ENCODE measurements at regions not wholly inside any gene's neighbourhood (a gene's known extent, or its start where the extent isn't known, plus 50 kb on each side); places are given as distances from the start of the nearest gene placed in this dataset.

GRCh38 chr1:166368030-166368429 lies 201.2 kb upstream of the FAM78B start:
- no peak for FAIRE-seq
- Histone ChIP-seq H3K23me2 (ENCODE audit: low read depth, low read length) (no peaks in the 10 kb centered on the region), H3K56ac (replicated peaks; ENCODE audit: insufficient read length, low read depth, low read length) (no peak overlapping the region), H3K36me3 (ENCODE audit: control insufficient read depth in 2 of 4, insufficient read depth in 4 of 4, low read length in 3 of 4) (no peaks in the 10 kb centered on the region), H3K9ac (replicated peaks in 1 of 4; ENCODE audit: extremely low read depth in 1 of 4, low read depth in 3 of 4, low read length in 3 of 4) (no peak overlapping the region), H2BK15ac (ENCODE audit: low read length) (no peak overlapping the region), H4K5ac (ENCODE audit: insufficient read length, low read depth, low read length) (no peak overlapping the region), H2BK5ac (ENCODE audit: low read depth, low read length) (no peak overlapping the region), H3K23ac (ENCODE audit: insufficient read length) (no peak overlapping the region), H3K4me3 (ENCODE audit: extremely low read depth in 1 of 4, insufficient read depth in 2 of 4, low read depth in 3 of 4, low read length in 4 of 4) (no peak overlapping the region), H4K20me1 (replicated peaks in 1 of 2; ENCODE audit: control insufficient read depth in 1 of 2, insufficient read depth in 2 of 2, low read length in 2 of 2) (no peaks in the 10 kb centered on the region), H3K4me1 (replicated peaks in 1 of 4; ENCODE audit: control insufficient read depth in 3 of 4, insufficient read depth in 4 of 4, low read length in 3 of 4) (no peaks in the 10 kb centered on the region), H4K8ac (ENCODE audit: extremely low read depth, insufficient read depth, low read length) (no peak overlapping the region), H2BK120ac (replicated peaks; ENCODE audit: low read depth, low read length) (no peak overlapping the region), H2BK20ac (ENCODE audit: low read length) (no peak overlapping the region), H3K27me3 (replicated peaks in 1 of 4; ENCODE audit: control insufficient read depth in 3 of 4, extremely low read depth in 1 of 4, insufficient read depth in 3 of 4, low read length in 3 of 4) (no peaks in the 10 kb centered on the region), H3K14ac (ENCODE audit: insufficient read length) (no peak overlapping the region), H2AK5ac (ENCODE audit: low read depth, low read length) (no peak overlapping the region), H3K4me2 (ENCODE audit: insufficient read depth in 1 of 2, low read depth in 2 of 2, low read length in 2 of 2) (no peak overlapping the region), H3K18ac (ENCODE audit: extremely low read depth, low read length) (no peak overlapping the region), H2AFZ (ENCODE audit: low read length) (no peak overlapping the region), H3K79me1 (ENCODE audit: low read depth, low read length) (no peaks in the 10 kb centered on the region), H2BK12ac (ENCODE audit: low read depth, low read length) (no peak overlapping the region), H3K79me2 (ENCODE audit: control insufficient read depth in 1 of 2, insufficient read depth in 2 of 2, low read length in 2 of 2) (no peaks in the 10 kb centered on the region), H4K91ac (replicated peaks; ENCODE audit: insufficient read length, low read length) (no peak overlapping the region), H3K4ac (replicated peaks; ENCODE audit: insufficient read length, low read depth, low read length) (no peak overlapping the region), H3K27ac (ENCODE audit: low read depth, low read length) (no peak overlapping the region), H3K9me3 (ENCODE audit: insufficient read depth in 2 of 2, low read depth in 1 of 2, low read length in 1 of 2) (no peaks in the 10 kb centered on the region)
- DNase-seq (ENCODE audit: low read depth in 1 of 2, low spot score in 2 of 2): no peak
- ChIA-PET POLR2A (ENCODE audit: partially characterized antibody) (no interaction called here), CTCF (ENCODE audit: partially characterized antibody) (interaction anchor here (1.5 kb wide), 1 partner anchor 13 kb away, joined by 4 read pairs; no protein-coding TSS in a partner anchor)
- WGBS, 2 experiments (ENCODE audit: extremely low coverage in 1 of 2, insufficient coverage in 1 of 2, insufficient read length in 1 of 2, insufficient replicate concordance in 2 of 2, low coverage in 1 of 2, low lambda C conversion rate in 2 of 2, missing lambda C conversion rate in 1 of 2): 84% methylated on average over 3 of the region's 3 CpGs; no CpG with 5 or more reads in 1 of the 2 experiments
- no peak for TF ChIP-seq CEBPB (IDR thresholded peaks at IDR 0.05; ENCODE audit: low read depth, low read length)
- TF ChIP-seq SP2 (IDR thresholded peaks at IDR 0.05; ENCODE audit: low read length): no peak
- TF ChIP-seq JUND (IDR thresholded peaks at IDR 0.05; ENCODE audit: low read length): no peak
- no peak for TF ChIP-seq TBP (IDR thresholded peaks at IDR 0.05; ENCODE audit: low read depth, low read length)
- no peak for TF ChIP-seq POU5F1 (IDR thresholded peaks at IDR 0.05; ENCODE audit: low read depth, low read length)
- no peak for TF ChIP-seq NANOG (IDR thresholded peaks at IDR 0.05; ENCODE audit: insufficient read depth, low read depth, low read length, poor library complexity, severe bottlenecking)
- TF ChIP-seq CREB1 (IDR thresholded peaks at IDR 0.05): no peak
- no peak for TF ChIP-seq POLR2A (IDR thresholded peaks at IDR 0.05; ENCODE audit: control extremely low read depth in 1 of 2, low read depth in 2 of 2, low read length in 2 of 2)
- no peak for TF ChIP-seq EZH2 (IDR thresholded peaks at IDR 0.05; ENCODE audit: low read depth, low read length, severe bottlenecking)
- TF ChIP-seq KDM1A (IDR thresholded peaks at IDR 0.05; ENCODE audit: borderline replicate concordance, low read length): no peak
- no peak for TF ChIP-seq GABPA (IDR thresholded peaks at IDR 0.05; ENCODE audit: borderline replicate concordance, insufficient read depth, low read length)
- TF ChIP-seq SP4 (IDR thresholded peaks at IDR 0.05; ENCODE audit: low read length): no peak
- no peak for TF ChIP-seq SUZ12 (IDR thresholded peaks at IDR 0.05; ENCODE audit: low read length)
- no peak for TF ChIP-seq JUN (IDR thresholded peaks at IDR 0.05; ENCODE audit: low read depth, low read length)

Measured in H1 (cell line).